ENCODE measurements at regions not wholly inside any gene's neighbourhood (a gene's known extent, or its start where the extent isn't known, plus 50 kb on each side); places are given as distances from the start of the nearest gene placed in this dataset.
"Not testable (repeated sequence)": the region's sequence is repeated elsewhere in the genome, so short reads cannot be mapped to it uniquely, and the experiment has no call there.

GRCh38 chr5:62825623-62826220, 247.1 kb downstream of the LRRC70 start:
- Mint-ChIP-seq H3K4me3 (no peak overlapping the region), H3K36me3 (no peaks in the 10 kb centered on the region), H3K9me3 (peaks cover 0 to 11% (median 0%) of the 10 kb centered on the region in 7 donors), H3K27ac (no peak overlapping the region), H3K4me1 (no peaks in the 10 kb centered on the region), H3K27me3 (ENCODE audit: low read depth in 3 of 3) (peaks cover 0 to 4% (median 0%) of the 10 kb centered on the region in 3 donors)
- no peaks in the 10 kb centered on the region for H4K20me1 ChIP-seq (ENCODE audit: insufficient read depth, low read length)
- H3K79me2 ChIP-seq (ENCODE audit: insufficient read depth, low read length), result no peaks in the 10 kb centered on the region
- H3K9ac ChIP-seq (ENCODE audit: insufficient read depth, low read length, poor library complexity, severe bottlenecking), result no peak overlapping the region
- WGBS (ENCODE audit: insufficient coverage), result no CpG with 5 or more reads among the region's 5 CpGs
- no peaks in the 10 kb centered on the region for H3K4me1 ChIP-seq (ENCODE audit: control insufficient read depth in 1 of 2, insufficient read depth in 2 of 2, low read length in 2 of 2)
- intact Hi-C loops (cut with micrococcal nuclease), result no loop called here
- TF ChIP-seq CTCF (IDR thresholded peaks at IDR 0.05), result no peak
- no peaks in the 10 kb centered on the region for H3K27me3 ChIP-seq (ENCODE audit: control insufficient read depth in 2 of 2, insufficient read depth in 2 of 2, low read length in 2 of 2)
- H3K36me3 ChIP-seq (replicated peaks in 1 of 2; ENCODE audit: control insufficient read depth in 1 of 2, insufficient read depth in 2 of 2, low read length in 2 of 2), result no peaks in the 10 kb centered on the region
- no peak overlapping the region for H3K4me3 ChIP-seq (replicated peaks in 1 of 3; ENCODE audit: low read depth in 2 of 3, low read length in 3 of 3)
- H3K4me2 ChIP-seq (replicated peaks; ENCODE audit: extremely low read depth, low read length, poor library complexity, severe bottlenecking), result no peak overlapping the region
- no peaks in the 10 kb centered on the region for H3K9me3 ChIP-seq (replicated peaks in 1 of 2; ENCODE audit: control insufficient read depth in 1 of 2, insufficient read depth in 1 of 2, low read length in 2 of 2)
- H3K27ac ChIP-seq (ENCODE audit: low read depth in 1 of 2, low read length in 2 of 2), result no peak overlapping the region
- DNase-seq, result no peak
- H2AFZ ChIP-seq (ENCODE audit: insufficient read depth, low read depth, low read length, poor library complexity, severe bottlenecking), result no peak overlapping the region

- Mint-ChIP-seq H3K4me1 (no peaks in the 10 kb centered on the region), H3K36me3 (no peaks in the 10 kb centered on the region), H3K9me3 (peaks cover 0 to 11% (median 0%) of the 10 kb centered on the region in 7 donors), H3K4me3 (no peak overlapping the region), H3K27me3 (ENCODE audit: low read depth in 3 of 3) (peaks cover 0 to 1% (median 0%) of the 10 kb centered on the region in 3 donors), H3K27ac (no peak overlapping the region)
- no peak for TF ChIP-seq CTCF (IDR thresholded peaks at IDR 0.05)
- no peak overlapping the region for H2AFZ ChIP-seq (ENCODE audit: insufficient read depth, low read depth, low read length, poor library complexity, severe bottlenecking)
- no peaks in the 10 kb centered on the region for H3K9me3 ChIP-seq (replicated peaks in 1 of 2; ENCODE audit: control insufficient read depth in 1 of 2, insufficient read depth in 1 of 2, low read length in 2 of 2)
- no peak overlapping the region for H3K9ac ChIP-seq (ENCODE audit: insufficient read depth, low read length, poor library complexity, severe bottlenecking)
- no peak for DNase-seq
- no peak overlapping the region for H3K4me3 ChIP-seq (replicated peaks in 1 of 3; ENCODE audit: low read depth in 2 of 3, low read length in 3 of 3)
- H3K27me3 ChIP-seq (ENCODE audit: control insufficient read depth in 2 of 2, insufficient read depth in 2 of 2, low read length in 2 of 2), result no peaks in the 10 kb centered on the region
- H4K20me1 ChIP-seq (ENCODE audit: insufficient read depth, low read length), result no peaks in the 10 kb centered on the region
- H3K27ac ChIP-seq (ENCODE audit: low read depth in 1 of 2, low read length in 2 of 2), result no peak overlapping the region
- H3K36me3 ChIP-seq (replicated peaks in 1 of 2; ENCODE audit: control insufficient read depth in 1 of 2, insufficient read depth in 2 of 2, low read length in 2 of 2), result no peaks in the 10 kb centered on the region
- WGBS (ENCODE audit: insufficient coverage), result 94% methylated on average over 2 of the region's 3 CpGs
- no peaks in the 10 kb centered on the region for H3K79me2 ChIP-seq (ENCODE audit: insufficient read depth, low read length)
- intact Hi-C loops (cut with micrococcal nuclease), result no loop called here
- H3K4me2 ChIP-seq (replicated peaks; ENCODE audit: extremely low read depth, low read length, poor library complexity, severe bottlenecking), result no peak overlapping the region
- H3K4me1 ChIP-seq (ENCODE audit: control insufficient read depth in 1 of 2, insufficient read depth in 2 of 2, low read length in 2 of 2), result no peaks in the 10 kb centered on the region
Observed at GRCh38 chr5:62824936-62825335, 246.3 kb downstream of the LRRC70 start.

- H2AFZ ChIP-seq (ENCODE audit: insufficient read depth, low read depth, low read length, poor library complexity, severe bottlenecking); H3K9ac ChIP-seq (ENCODE audit: insufficient read depth, low read length, poor library complexity, severe bottlenecking); H3K27ac ChIP-seq (ENCODE audit: low read depth in 1 of 2, low read length in 2 of 2); H3K27ac Mint-ChIP-seq; H3K27me3 Mint-ChIP-seq (ENCODE audit: low read depth in 3 of 3); H3K36me3 Mint-ChIP-seq; intact Hi-C loops (cut with micrococcal nuclease); H3K36me3 ChIP-seq (replicated peaks in 1 of 2; ENCODE audit: control insufficient read depth in 1 of 2, insufficient read depth in 2 of 2, low read length in 2 of 2); H3K4me2 ChIP-seq (replicated peaks; ENCODE audit: extremely low read depth, low read length, poor library complexity, severe bottlenecking); H3K27me3 ChIP-seq (ENCODE audit: control insufficient read depth in 2 of 2, insufficient read depth in 2 of 2, low read length in 2 of 2); H4K20me1 ChIP-seq (ENCODE audit: insufficient read depth, low read length); H3K4me3 Mint-ChIP-seq; H3K9me3 ChIP-seq (replicated peaks in 1 of 2; ENCODE audit: control insufficient read depth in 1 of 2, insufficient read depth in 1 of 2, low read length in 2 of 2); H3K4me1 Mint-ChIP-seq; H3K4me3 ChIP-seq (replicated peaks in 1 of 3; ENCODE audit: low read depth in 2 of 3, low read length in 3 of 3); DNase-seq; H3K4me1 ChIP-seq (ENCODE audit: control insufficient read depth in 1 of 2, insufficient read depth in 2 of 2, low read length in 2 of 2); H3K79me2 ChIP-seq (ENCODE audit: insufficient read depth, low read length): not testable (repeated sequence)
- WGBS (ENCODE audit: insufficient coverage), result no CpG with 5 or more reads among the region's 8 CpGs
- H3K9me3 Mint-ChIP-seq, result peaks cover 1 to 11% (median 5%) of the 10 kb centered on the region in 7 donors
Observed at GRCh38 chr5:62817043-62817442, 238.4 kb downstream of the LRRC70 start.

Data from CD14-positive monocyte (primary cell).